NT2/D1 (cell line): ENCODE measurements at regions not wholly inside any gene's neighbourhood (a gene's known extent, or its start where the extent isn't known, plus 50 kb on each side); places are given as distances from the start of the nearest gene placed in this dataset.

Experiments used
- SUZ12 ChIP-seq: IDR thresholded peaks from 2 replicates; pipeline ENCODE4 v1.6.1; 2011; ENCODE audit not compliant: insufficient read length, insufficient read depth; ENCODE audit errors: extremely low read depth
- YY1 ChIP-seq: IDR thresholded peaks from 2 replicates; pipeline ENCODE4 v1.6.1; 2011; ENCODE audit not compliant: insufficient read length, insufficient read depth

- TF ChIP-seq SUZ12: no peak
- no peak for TF ChIP-seq YY1
Observed at GRCh38 chr21:39082656-39083376, 100.4 kb downstream of the PSMG1 start.
